A172 (cell line): ENCODE measurements at regions not wholly inside any gene's neighbourhood (a gene's known extent, or its start where the extent isn't known, plus 50 kb on each side); places are given as distances from the start of the nearest gene placed in this dataset.
A peak's percentile ranks its signal among the peaks of the same experiment; 100 is the strongest.

Experiments used
- DNase-seq: peaks from one replicate; pipeline ENCODE4 v3.0.0-alpha.2; 2015; ENCODE audit warnings: low spot score

- no peak for DNase-seq
Measured at GRCh38 chr13:73625562-73626339, 508.5 kb downstream of the KLF12 start.

GRCh38 chr13:73623281-73623680 lies 510.9 kb downstream of the KLF12 start:
- DNase-seq = no peak

GRCh38 chr13:73622381-73622780 lies 511.8 kb downstream of the KLF12 start:
- DNase-seq = no peak

GRCh38 chr13:73618275-73618865 lies 515.8 kb downstream of the KLF12 start:
- no peak for DNase-seq

GRCh38 chr13:73616861-73617260 lies 517.3 kb downstream of the KLF12 start:
- DNase-seq = no peak

GRCh38 chr13:73610799-73611592 lies 523.2 kb downstream of the KLF12 start:
- DNase-seq = no peak

GRCh38 chr13:73608711-73609485 lies 525.3 kb downstream of the KLF12 start:
- DNase-seq = no peak

- no peak for DNase-seq
Measured at GRCh38 chr13:73608157-73608516, 526.1 kb downstream of the KLF12 start.

- no peak for DNase-seq
Measured at GRCh38 chr13:73607489-73608156, 526.6 kb downstream of the KLF12 start.

GRCh38 chr13:73603646-73604045 lies 530.6 kb downstream of the KLF12 start:
- DNase-seq = no peak

- DNase-seq = peak; percentile 75
Measured at GRCh38 chr13:73602295-73602694, 531.9 kb downstream of the KLF12 start.

- no peak for DNase-seq
Measured at GRCh38 chr13:73601708-73602107, 532.5 kb downstream of the KLF12 start.

- no peak for DNase-seq
Measured at GRCh38 chr13:73599232-73600128, 534.7 kb downstream of the KLF12 start.

GRCh38 chr13:73598020-73598712 lies 536.0 kb downstream of the KLF12 start:
- peak; percentile 4 for DNase-seq

GRCh38 chr13:73596382-73596781 lies 537.6 kb downstream of the KLF5 start:
- no peak for DNase-seq

GRCh38 chr13:73593199-73593765 lies 534.5 kb downstream of the KLF5 start:
- no peak for DNase-seq

GRCh38 chr13:73591861-73592260 lies 533.1 kb downstream of the KLF5 start:
- DNase-seq = no peak

GRCh38 chr13:73590795-73591194 lies 532.0 kb downstream of the KLF5 start:
- DNase-seq = no peak

GRCh38 chr13:73585236-73585635 lies 526.4 kb downstream of the KLF5 start:
- no peak for DNase-seq
